GM10248 (cell line): ENCODE measurements at regions not wholly inside any gene's neighbourhood (a gene's known extent, or its start where the extent isn't known, plus 50 kb on each side); places are given as distances from the start of the nearest gene placed in this dataset.

Experiments
- CTCF ChIA-PET: fragments of 300-600 bp; sonication (Branson Sonifier 250); formaldehyde crosslinking; extraction: SDS; loops from one replicate; lab custom pipeline; 2021; ENCODE audit warnings: antibody characterized with exemption; lab: Yijun Ruan, JAX
- POLR2A ChIA-PET: fragments of 350-650 bp; sonication (Branson Sonifier 250); formaldehyde crosslinking; extraction: SDS; loops from one replicate; lab custom pipeline; 2020; ENCODE audit warnings: antibody characterized with exemption; lab: Yijun Ruan, JAX
- DNase-seq: peaks from one replicate; pipeline ENCODE4 v3.0.0; 2012; ENCODE audit errors: extremely low spot score
- TF ChIP-seq, protein P1 (sequence below): IDR thresholded peaks from 2 replicates; pipeline ENCODE4 v1.5.1; 2012; ENCODE audit warnings: mild to moderate bottlenecking, low read depth; ENCODE audit errors: extremely low read depth, missing control alignments, control extremely low read depth

- ChIA-PET POLR2A (no interaction called here), CTCF (interaction anchor here (1.2 kb wide), 1 partner anchor 9 kb away, joined by 3 read pairs; no protein-coding TSS in a partner anchor)
- DNase-seq = no peak
- TF ChIP-seq, protein P1, sequence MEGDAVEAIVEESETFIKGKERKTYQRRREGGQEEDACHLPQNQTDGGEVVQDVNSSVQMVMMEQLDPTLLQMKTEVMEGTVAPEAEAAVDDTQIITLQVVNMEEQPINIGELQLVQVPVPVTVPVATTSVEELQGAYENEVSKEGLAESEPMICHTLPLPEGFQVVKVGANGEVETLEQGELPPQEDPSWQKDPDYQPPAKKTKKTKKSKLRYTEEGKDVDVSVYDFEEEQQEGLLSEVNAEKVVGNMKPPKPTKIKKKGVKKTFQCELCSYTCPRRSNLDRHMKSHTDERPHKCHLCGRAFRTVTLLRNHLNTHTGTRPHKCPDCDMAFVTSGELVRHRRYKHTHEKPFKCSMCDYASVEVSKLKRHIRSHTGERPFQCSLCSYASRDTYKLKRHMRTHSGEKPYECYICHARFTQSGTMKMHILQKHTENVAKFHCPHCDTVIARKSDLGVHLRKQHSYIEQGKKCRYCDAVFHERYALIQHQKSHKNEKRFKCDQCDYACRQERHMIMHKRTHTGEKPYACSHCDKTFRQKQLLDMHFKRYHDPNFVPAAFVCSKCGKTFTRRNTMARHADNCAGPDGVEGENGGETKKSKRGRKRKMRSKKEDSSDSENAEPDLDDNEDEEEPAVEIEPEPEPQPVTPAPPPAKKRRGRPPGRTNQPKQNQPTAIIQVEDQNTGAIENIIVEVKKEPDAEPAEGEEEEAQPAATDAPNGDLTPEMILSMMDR = no peak
These were observed 398.5 kb upstream of the DYNLRB2 start for GRCh38 chr16:80142281-80142680.

DNA sequence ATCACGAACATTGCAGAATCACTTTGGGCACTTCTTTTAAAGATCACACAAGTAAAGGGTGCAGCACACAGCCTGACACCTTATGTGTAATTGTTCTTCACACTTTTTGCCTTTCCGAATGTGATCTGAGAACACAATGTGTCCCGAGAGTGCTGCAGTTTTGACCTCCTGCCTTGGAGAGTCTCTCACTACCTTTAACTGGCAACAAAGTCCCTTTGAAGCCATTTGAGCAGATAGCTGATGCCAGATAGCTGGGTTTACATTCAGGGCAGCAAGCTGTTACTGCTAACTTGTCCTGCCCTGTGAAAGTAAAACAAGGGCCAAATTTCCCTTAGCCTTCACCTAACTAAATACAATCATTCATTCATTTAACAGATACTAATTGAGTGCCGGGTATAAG is 411.0 kb upstream of the DYNLRB2 start:
- ChIA-PET CTCF (no interaction called here), POLR2A (no interaction called here)
- TF ChIP-seq, protein P1 = no peak
- no peak for DNase-seq

DNA sequence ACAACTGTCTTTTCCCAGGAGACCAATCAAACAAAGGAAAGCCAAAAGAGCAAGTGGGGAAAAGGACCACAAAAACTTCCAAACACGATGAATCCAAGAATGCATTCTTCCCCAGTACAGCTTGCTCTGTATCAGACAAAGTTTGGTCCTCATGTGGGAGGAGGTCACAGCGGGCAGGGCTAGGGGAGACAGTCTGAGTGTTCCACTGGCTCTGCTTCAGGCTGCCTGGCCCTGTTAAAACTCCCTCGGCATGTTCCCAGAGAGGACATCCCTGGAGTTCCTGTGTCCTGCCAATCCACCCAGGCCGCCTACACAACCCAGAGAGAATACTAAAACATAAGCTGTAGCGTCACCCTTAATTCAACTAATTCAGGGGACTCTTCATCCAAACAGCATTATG is 415.1 kb upstream of the DYNLRB2 start:
- CTCF ChIA-PET = no interaction called here
- DNase-seq = no peak
- TF ChIP-seq, protein P1 = no peak
- POLR2A ChIA-PET = no interaction called here

DNA sequence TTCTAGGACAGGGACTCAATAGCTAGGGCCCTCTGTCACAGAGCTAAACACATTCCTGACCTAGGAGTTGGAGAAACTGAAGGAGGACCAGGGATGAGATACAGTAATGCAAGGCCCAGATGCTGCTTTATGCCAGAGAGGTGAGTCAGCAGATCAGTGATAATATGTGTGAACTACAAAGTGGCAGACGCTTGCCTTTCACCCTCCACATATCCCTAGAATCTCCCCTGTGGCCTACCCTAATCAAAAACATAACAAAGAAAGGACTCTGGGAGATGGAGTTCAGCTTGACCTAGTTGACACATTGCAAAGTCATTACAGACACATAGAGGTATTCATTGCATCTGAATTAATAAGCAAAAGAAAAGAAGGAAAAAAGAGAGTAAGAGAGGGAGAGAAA is 417.6 kb upstream of the DYNLRB2 start:
- ChIA-PET CTCF (interaction anchor here (1.4 to 1.7 kb wide), 2 partner anchors 26 to 59 kb away, joined by 3 to 5 read pairs; no protein-coding TSS in a partner anchor), POLR2A (no interaction called here)

DNA sequence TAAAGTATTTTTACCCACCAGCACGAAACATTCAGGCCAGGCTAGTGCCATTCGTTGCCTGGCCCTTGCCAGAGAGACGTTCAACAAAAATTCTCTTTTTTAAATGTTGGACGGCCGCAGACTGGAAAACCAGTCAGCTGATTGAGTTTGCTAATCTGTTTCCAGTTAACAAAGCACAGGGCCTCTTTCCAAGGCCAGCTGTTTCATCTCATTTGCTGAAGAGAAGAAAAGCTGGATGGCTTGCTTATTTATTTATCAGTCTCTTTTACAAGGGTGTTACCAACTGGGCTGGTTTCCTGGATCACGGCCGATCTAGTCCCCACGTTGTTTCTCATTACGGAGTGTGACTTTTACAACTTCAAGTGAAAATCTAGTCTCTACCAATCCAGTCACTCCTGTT is 418.7 kb upstream of the DYNLRB2 start:
- ChIA-PET CTCF (interaction anchor here (1.4 to 1.7 kb wide), 2 partner anchors 25 to 58 kb away, joined by 3 to 5 read pairs; no protein-coding TSS in a partner anchor), POLR2A (no interaction called here)
- no peak for DNase-seq
- TF ChIP-seq, protein P1 = no peak

More for the DNA sequence above, 417.6 kb upstream of the DYNLRB2 start:
- no peak for DNase-seq
- TF ChIP-seq, protein P1 = no peak

GRCh38 chr16:80121522-80121909 is 419.3 kb upstream of the DYNLRB2 start:
- ChIA-PET POLR2A (no interaction called here), CTCF (interaction anchor here (1.7 kb wide), 1 partner anchor 25 kb away, joined by 5 read pairs; no protein-coding TSS in a partner anchor)
- TF ChIP-seq, protein P1 = no peak
- DNase-seq = no peak
